GM23338 (cell line): ENCODE measurements at regions not wholly inside any gene's neighbourhood (a gene's known extent, or its start where the extent isn't known, plus 50 kb on each side); places are given as distances from the start of the nearest gene placed in this dataset.

Experiments
- ATAC-seq: fragments of 200-7000 bp; cut with Tn5 transposase; 3 replicates; pipeline ENCODE4 v1.9.1; 2020
- DNase-seq: peaks from one replicate; pipeline ENCODE4 v3.0.0-alpha.2; 2015; ENCODE audit warnings: low spot score
- H2AFZ ChIP-seq: fragments of 200-600 bp; sonication (generic); 2 replicates; pipeline ENCODE4 v1.8.0; 2016; ENCODE audit warnings: antibody characterized with exemption, mild to moderate bottlenecking, moderate library complexity
- H3F3A ChIP-seq: fragments of 200-600 bp; sonication (generic); replicated peaks from 2 replicates; pipeline ENCODE4 v1.8.0; 2017; ENCODE audit warnings: antibody characterized with exemption, mixed run types, low read depth
- H3K27ac ChIP-seq: fragments of 200-600 bp; sonication (generic); 2 replicates; pipeline ENCODE4 v1.6.1; 2016; ENCODE audit warnings: low read depth
- H3K27me3 ChIP-seq: fragments of 200-600 bp; sonication (generic); 2 replicates; pipeline ENCODE4 v1.8.0; 2016; ENCODE audit warnings: mild to moderate bottlenecking, mixed run types, moderate library complexity; ENCODE audit not compliant: insufficient read depth
- H3K36me3 ChIP-seq: fragments of 200-600 bp; sonication (generic); 2 replicates; pipeline ENCODE4 v1.8.0; 2016; ENCODE audit warnings: mild to moderate bottlenecking; ENCODE audit not compliant: insufficient read depth
- H3K4me1 ChIP-seq: fragments of 200-600 bp; sonication (generic); 2 replicates; pipeline ENCODE4 v1.8.0; 2016; ENCODE audit warnings: mild to moderate bottlenecking, moderate library complexity; ENCODE audit not compliant: insufficient read depth
- H3K4me2 ChIP-seq: fragments of 200-600 bp; sonication (generic); 2 replicates; pipeline ENCODE4 v1.7.1; 2017; ENCODE audit warnings: mixed run types
- H3K4me3 ChIP-seq: fragments of 200-600 bp; sonication (generic); 2 replicates; pipeline ENCODE4 v1.6.1; 2016; ENCODE audit warnings: mixed run types
- H3K79me2 ChIP-seq: fragments of 200-600 bp; sonication (generic); replicated peaks from 2 replicates; pipeline ENCODE4 v1.8.0; 2017; ENCODE audit warnings: mild to moderate bottlenecking; ENCODE audit not compliant: insufficient read depth
- H3K9me2 ChIP-seq: fragments of 200-600 bp; sonication (generic); 2 replicates; pipeline ENCODE4 v1.8.0; 2017; ENCODE audit not compliant: insufficient read depth
- H4K20me1 ChIP-seq: fragments of 200-600 bp; sonication (generic); replicated peaks from 2 replicates; pipeline ENCODE4 v1.8.0; 2017; ENCODE audit warnings: mild to moderate bottlenecking; ENCODE audit not compliant: insufficient read depth
- H3K27ac Mint-ChIP-seq: 2 replicates; pipeline ENCODE4 v1.8.0; 2020; ENCODE audit warnings: inconsistent platforms, mild to moderate bottlenecking, moderate library complexity, mixed read lengths
- H3K27me3 Mint-ChIP-seq: 3 replicates; pipeline ENCODE4 v1.8.0; 2022; ENCODE audit warnings: low read depth, mild to moderate bottlenecking, moderate library complexity, mixed read lengths, inconsistent platforms; ENCODE audit not compliant: insufficient read depth, poor library complexity
- H3K36me3 Mint-ChIP-seq: 3 replicates; pipeline ENCODE4 v1.8.0; 2021; ENCODE audit warnings: low read depth, mild to moderate bottlenecking, inconsistent platforms, moderate library complexity, mixed read lengths
- H3K4me1 Mint-ChIP-seq: 3 replicates; pipeline ENCODE4 v1.8.0; 2020; ENCODE audit warnings: mild to moderate bottlenecking, inconsistent platforms, mixed read lengths
- H3K4me3 Mint-ChIP-seq: 3 replicates; pipeline ENCODE4 v1.8.0; 2021; ENCODE audit warnings: moderate library complexity, mild to moderate bottlenecking, inconsistent platforms, mixed read lengths
- H3K9me3 Mint-ChIP-seq: 3 replicates; pipeline ENCODE4 v1.8.0; 2020; ENCODE audit warnings: moderate library complexity, mild to moderate bottlenecking, inconsistent platforms, mixed read lengths
- CREB1 ChIP-seq: fragments of 250-450 bp; sonication (Bioruptor Pico); IDR thresholded peaks from 2 replicates; pipeline ENCODE4 v1.5.0; 2020; ENCODE audit warnings: low read depth, mild to moderate bottlenecking, moderate library complexity
- NANOG ChIP-seq: IDR thresholded peaks from 2 replicates; pipeline ENCODE4 v1.6.1; 2016; ENCODE audit warnings: antibody characterized with exemption, borderline replicate concordance
- ZNF114 ChIP-seq: fragments of 250-450 bp; sonication (Bioruptor Pico); IDR thresholded peaks from 2 replicates; pipeline ENCODE4 v1.5.0; 2020; ENCODE audit warnings: mild to moderate bottlenecking, moderate library complexity
- ZNF331 ChIP-seq: fragments of 250-450 bp; sonication (Bioruptor Pico); IDR thresholded peaks from 2 replicates; pipeline ENCODE4 v1.5.0; 2020; ENCODE audit warnings: low read depth, mild to moderate bottlenecking, moderate library complexity
- TF ChIP-seq, protein P1 (sequence below): IDR thresholded peaks from one replicate; pipeline ENCODE4 v1.6.1; 2018; ENCODE audit warnings: antibody characterized with exemption; ENCODE audit not compliant: unreplicated experiment
- TF ChIP-seq, protein P2 (sequence below): fragments of 250-450 bp; sonication (Bioruptor Pico); IDR thresholded peaks from 2 replicates; pipeline ENCODE4 v1.5.0; 2020; ENCODE audit warnings: mild to moderate bottlenecking, moderate library complexity
- TF ChIP-seq, protein P3 (sequence below): IDR thresholded peaks from 2 replicates; pipeline ENCODE4 v1.6.1; 2016; ENCODE audit warnings: antibody characterized with exemption
- TF ChIP-seq, protein P4 (sequence below), 2 experiments: fragments of 200-600 bp in 1 of 2; sonication (generic) in 1 of 2; conservative IDR thresholded peaks; 2 replicates each; pipeline versions ENCODE4 v1.5.1 to v1.6.1; 2016 to 2017; ENCODE audit warnings: antibody characterized with exemption in 2 of 2, low read depth in 2 of 2, mild to moderate bottlenecking in 2 of 2, moderate library complexity in 1 of 2

DNA sequence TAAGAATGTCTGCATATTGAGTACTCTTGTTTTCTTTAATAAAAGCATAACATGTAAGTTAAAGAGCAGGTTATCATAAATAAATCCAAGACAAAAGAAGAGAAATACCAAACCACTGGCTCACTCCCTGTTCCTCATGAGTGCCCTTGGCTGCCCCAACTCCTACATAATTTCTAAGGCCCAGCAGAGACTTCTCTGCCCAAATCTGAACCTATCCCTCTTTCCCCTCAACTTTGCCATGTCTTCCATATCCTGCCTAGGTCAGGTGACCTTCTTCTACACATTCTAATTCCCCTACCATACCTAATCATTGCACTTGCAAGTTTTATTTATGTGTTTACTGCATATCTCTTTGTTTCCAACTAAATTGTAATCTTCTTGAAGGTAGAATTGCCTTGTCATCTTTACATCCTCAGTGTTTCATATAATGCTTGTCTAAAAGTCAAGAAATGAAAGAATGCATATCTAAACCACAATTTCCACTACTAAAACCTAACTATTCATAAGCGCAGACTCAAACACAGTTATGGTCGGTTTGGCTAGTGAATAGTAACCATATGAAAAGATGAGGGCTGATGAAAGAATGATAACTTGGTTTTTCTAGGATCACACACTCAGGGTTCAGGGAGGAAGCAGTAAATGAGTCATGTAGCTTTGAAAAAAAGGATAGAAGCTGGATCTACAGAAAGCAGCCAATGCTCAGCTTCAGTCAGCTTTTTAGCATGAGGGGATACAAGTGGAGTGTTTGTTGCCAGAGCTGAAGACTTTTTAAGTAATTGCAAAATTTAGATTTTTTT is 53.3 kb upstream of the EYA4 start:
- Histone ChIP-seq H2AFZ (no peak overlapping the region), H3K4me1 (peaks cover 28% of the 10 kb centered on the region), H3K4me2 (no peak overlapping the region; the same call in 1 of the 2 replicates), H3K27me3 (no peaks in the 10 kb centered on the region), H3K9me2 (no peaks in the 10 kb centered on the region), H3K4me3 (no peak overlapping the region), H3K27ac (no peak overlapping the region; the same call in 1 of the 2 replicates), H3K36me3 (no peaks in the 10 kb centered on the region), H3K79me2 (no peaks in the 10 kb centered on the region), H4K20me1 (no peaks in the 10 kb centered on the region), H3F3A (no peaks in the 10 kb centered on the region)
- Mint-ChIP-seq H3K9me3 (no peaks in the 10 kb centered on the region), H3K36me3 (no peaks in the 10 kb centered on the region), H3K27ac (peak overlapping the region; percentile 72), H3K4me3 (no peak overlapping the region), H3K4me1 (peaks cover 43% of the 10 kb centered on the region), H3K27me3 (peaks cover 4% of the 10 kb centered on the region)
- no peak for ATAC-seq
- TF ChIP-seq, protein P1, sequence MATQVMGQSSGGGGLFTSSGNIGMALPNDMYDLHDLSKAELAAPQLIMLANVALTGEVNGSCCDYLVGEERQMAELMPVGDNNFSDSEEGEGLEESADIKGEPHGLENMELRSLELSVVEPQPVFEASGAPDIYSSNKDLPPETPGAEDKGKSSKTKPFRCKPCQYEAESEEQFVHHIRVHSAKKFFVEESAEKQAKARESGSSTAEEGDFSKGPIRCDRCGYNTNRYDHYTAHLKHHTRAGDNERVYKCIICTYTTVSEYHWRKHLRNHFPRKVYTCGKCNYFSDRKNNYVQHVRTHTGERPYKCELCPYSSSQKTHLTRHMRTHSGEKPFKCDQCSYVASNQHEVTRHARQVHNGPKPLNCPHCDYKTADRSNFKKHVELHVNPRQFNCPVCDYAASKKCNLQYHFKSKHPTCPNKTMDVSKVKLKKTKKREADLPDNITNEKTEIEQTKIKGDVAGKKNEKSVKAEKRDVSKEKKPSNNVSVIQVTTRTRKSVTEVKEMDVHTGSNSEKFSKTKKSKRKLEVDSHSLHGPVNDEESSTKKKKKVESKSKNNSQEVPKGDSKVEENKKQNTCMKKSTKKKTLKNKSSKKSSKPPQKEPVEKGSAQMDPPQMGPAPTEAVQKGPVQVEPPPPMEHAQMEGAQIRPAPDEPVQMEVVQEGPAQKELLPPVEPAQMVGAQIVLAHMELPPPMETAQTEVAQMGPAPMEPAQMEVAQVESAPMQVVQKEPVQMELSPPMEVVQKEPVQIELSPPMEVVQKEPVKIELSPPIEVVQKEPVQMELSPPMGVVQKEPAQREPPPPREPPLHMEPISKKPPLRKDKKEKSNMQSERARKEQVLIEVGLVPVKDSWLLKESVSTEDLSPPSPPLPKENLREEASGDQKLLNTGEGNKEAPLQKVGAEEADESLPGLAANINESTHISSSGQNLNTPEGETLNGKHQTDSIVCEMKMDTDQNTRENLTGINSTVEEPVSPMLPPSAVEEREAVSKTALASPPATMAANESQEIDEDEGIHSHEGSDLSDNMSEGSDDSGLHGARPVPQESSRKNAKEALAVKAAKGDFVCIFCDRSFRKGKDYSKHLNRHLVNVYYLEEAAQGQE: no peak
- no peak for TF ChIP-seq NANOG
- DNase-seq: no peak

DNA sequence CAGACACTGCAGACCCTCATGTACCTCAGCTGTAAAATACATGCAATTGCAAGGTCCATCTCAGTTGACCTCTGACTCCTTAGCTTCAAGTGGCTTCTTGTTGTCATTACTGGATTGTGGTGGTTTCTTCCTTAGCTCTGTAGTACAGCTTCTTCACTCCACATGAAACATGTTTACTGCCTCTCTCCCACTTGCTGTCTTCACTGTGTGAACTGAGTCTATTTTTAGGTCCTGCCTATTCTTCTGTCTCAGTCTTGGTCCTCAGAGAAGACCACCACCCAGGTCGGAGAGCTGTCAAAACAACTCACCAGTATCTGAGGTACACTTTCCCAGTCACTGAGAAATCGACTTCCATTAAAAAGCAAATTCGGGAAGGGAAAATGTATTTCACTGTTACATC is 50.2 kb upstream of the EYA4 start:
- H3F3A ChIP-seq: no peaks in the 10 kb centered on the region
- H3K4me3 ChIP-seq: no peak overlapping the region
- no peaks in the 10 kb centered on the region for H4K20me1 ChIP-seq
- no peak overlapping the region for H3K27ac Mint-ChIP-seq
- DNase-seq (no peak), ATAC-seq (no peak)
- H3K27ac ChIP-seq: no peak overlapping the region
- no peak overlapping the region for H3K4me3 Mint-ChIP-seq
- no peak overlapping the region for H3K4me2 ChIP-seq
- peaks cover 36% of the 10 kb centered on the region for H3K4me1 Mint-ChIP-seq
- no peaks in the 10 kb centered on the region for H3K79me2 ChIP-seq
- no peaks in the 10 kb centered on the region for H3K27me3 ChIP-seq
- no peak overlapping the region for H2AFZ ChIP-seq
- H3K36me3 Mint-ChIP-seq: peaks cover 5% of the 10 kb centered on the region; the same call in 1 of the 3 replicates
- no peaks in the 10 kb centered on the region for H3K9me2 ChIP-seq
- no peaks in the 10 kb centered on the region for H3K36me3 ChIP-seq
- peaks cover 28% of the 10 kb centered on the region for H3K4me1 ChIP-seq
- 0 out of 3 replicates have a peak, but pooled peaks cover 5% of the 10 kb centered on the region for H3K9me3 Mint-ChIP-seq
- peaks cover 4% of the 10 kb centered on the region for H3K27me3 Mint-ChIP-seq
- TF ChIP-seq CREB1 (CRISPR knock-in tag) (no peak), ZNF114 (CRISPR knock-in tag) (no peak), ZNF331 (CRISPR knock-in tag) (no peak), NANOG (no peak)
- TF ChIP-seq, protein P2, sequence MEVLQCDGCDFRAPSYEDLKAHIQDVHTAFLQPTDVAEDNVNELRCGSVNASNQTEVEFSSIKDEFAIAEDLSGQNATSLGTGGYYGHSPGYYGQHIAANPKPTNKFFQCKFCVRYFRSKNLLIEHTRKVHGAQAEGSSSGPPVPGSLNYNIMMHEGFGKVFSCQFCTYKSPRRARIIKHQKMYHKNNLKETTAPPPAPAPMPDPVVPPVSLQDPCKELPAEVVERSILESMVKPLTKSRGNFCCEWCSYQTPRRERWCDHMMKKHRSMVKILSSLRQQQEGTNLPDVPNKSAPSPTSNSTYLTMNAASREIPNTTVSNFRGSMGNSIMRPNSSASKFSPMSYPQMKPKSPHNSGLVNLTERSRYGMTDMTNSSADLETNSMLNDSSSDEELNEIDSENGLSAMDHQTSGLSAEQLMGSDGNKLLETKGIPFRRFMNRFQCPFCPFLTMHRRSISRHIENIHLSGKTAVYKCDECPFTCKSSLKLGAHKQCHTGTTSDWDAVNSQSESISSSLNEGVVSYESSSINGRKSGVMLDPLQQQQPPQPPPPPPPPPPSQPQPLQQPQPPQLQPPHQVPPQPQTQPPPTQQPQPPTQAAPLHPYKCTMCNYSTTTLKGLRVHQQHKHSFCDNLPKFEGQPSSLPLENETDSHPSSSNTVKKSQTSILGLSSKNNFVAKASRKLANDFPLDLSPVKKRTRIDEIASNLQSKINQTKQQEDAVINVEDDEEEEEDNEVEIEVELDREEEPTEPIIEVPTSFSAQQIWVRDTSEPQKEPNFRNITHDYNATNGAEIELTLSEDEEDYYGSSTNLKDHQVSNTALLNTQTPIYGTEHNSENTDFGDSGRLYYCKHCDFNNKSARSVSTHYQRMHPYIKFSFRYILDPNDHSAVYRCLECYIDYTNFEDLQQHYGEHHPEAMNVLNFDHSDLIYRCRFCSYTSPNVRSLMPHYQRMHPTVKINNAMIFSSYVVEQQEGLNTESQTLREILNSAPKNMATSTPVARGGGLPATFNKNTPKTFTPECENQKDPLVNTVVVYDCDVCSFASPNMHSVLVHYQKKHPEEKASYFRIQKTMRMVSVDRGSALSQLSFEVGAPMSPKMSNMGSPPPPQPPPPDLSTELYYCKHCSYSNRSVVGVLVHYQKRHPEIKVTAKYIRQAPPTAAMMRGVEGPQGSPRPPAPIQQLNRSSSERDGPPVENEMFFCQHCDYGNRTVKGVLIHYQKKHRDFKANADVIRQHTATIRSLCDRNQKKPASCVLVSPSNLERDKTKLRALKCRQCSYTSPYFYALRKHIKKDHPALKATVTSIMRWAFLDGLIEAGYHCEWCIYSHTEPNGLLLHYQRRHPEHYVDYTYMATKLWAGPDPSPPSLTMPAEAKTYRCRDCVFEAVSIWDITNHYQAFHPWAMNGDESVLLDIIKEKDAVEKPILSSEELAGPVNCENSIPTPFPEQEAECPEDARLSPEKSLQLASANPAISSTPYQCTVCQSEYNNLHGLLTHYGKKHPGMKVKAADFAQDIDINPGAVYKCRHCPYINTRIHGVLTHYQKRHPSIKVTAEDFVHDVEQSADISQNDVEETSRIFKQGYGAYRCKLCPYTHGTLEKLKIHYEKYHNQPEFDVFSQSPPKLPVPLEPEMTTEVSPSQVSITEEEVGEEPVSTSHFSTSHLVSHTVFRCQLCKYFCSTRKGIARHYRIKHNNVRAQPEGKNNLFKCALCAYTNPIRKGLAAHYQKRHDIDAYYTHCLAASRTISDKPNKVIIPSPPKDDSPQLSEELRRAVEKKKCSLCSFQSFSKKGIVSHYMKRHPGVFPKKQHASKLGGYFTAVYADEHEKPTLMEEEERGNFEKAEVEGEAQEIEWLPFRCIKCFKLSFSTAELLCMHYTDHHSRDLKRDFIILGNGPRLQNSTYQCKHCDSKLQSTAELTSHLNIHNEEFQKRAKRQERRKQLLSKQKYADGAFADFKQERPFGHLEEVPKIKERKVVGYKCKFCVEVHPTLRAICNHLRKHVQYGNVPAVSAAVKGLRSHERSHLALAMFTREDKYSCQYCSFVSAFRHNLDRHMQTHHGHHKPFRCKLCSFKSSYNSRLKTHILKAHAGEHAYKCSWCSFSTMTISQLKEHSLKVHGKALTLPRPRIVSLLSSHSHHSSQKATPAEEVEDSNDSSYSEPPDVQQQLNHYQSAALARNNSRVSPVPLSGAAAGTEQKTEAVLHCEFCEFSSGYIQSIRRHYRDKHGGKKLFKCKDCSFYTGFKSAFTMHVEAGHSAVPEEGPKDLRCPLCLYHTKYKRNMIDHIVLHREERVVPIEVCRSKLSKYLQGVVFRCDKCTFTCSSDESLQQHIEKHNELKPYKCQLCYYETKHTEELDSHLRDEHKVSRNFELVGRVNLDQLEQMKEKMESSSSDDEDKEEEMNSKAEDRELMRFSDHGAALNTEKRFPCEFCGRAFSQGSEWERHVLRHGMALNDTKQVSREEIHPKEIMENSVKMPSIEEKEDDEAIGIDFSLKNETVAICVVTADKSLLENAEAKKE (CRISPR knock-in tag): no peak
- TF ChIP-seq, protein P3, sequence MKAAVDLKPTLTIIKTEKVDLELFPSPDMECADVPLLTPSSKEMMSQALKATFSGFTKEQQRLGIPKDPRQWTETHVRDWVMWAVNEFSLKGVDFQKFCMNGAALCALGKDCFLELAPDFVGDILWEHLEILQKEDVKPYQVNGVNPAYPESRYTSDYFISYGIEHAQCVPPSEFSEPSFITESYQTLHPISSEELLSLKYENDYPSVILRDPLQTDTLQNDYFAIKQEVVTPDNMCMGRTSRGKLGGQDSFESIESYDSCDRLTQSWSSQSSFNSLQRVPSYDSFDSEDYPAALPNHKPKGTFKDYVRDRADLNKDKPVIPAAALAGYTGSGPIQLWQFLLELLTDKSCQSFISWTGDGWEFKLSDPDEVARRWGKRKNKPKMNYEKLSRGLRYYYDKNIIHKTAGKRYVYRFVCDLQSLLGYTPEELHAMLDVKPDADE: no peak
- TF ChIP-seq, protein P4, sequence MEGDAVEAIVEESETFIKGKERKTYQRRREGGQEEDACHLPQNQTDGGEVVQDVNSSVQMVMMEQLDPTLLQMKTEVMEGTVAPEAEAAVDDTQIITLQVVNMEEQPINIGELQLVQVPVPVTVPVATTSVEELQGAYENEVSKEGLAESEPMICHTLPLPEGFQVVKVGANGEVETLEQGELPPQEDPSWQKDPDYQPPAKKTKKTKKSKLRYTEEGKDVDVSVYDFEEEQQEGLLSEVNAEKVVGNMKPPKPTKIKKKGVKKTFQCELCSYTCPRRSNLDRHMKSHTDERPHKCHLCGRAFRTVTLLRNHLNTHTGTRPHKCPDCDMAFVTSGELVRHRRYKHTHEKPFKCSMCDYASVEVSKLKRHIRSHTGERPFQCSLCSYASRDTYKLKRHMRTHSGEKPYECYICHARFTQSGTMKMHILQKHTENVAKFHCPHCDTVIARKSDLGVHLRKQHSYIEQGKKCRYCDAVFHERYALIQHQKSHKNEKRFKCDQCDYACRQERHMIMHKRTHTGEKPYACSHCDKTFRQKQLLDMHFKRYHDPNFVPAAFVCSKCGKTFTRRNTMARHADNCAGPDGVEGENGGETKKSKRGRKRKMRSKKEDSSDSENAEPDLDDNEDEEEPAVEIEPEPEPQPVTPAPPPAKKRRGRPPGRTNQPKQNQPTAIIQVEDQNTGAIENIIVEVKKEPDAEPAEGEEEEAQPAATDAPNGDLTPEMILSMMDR (conservative IDR thresholded peaks at IDR 0.05; ENCODE audit: low read depth in 2 of 2): no peak
